ENCODE measurements at regions not wholly inside any gene's neighbourhood (a gene's known extent, or its start where the extent isn't known, plus 50 kb on each side); places are given as distances from the start of the nearest gene placed in this dataset.
A peak's percentile ranks its signal among the peaks of the same experiment; 100 is the strongest.

DNA sequence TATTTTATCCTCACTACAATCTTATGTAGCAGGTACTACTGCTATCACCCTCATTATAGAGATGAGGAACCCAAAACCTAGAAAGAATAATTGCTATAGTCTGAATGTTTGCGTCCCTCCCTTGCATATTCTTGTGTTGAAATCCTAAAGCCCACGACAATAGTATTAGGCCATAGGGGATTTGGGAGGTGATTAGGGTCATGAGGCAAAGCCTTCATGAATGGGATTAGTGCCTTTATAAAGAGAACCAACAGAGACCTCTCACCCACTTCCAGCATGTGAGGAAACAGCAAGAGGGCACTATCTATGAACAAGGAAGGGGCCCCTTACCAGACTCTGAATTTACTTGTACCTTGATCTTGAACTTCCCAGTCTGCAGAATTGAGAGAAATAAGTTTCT lies 500.3 kb upstream of the FAM98A start:
- Histone ChIP-seq H3K9me3 (replicated peaks) (no peaks in the 10 kb centered on the region), H3K27me3 (ENCODE audit: low read depth) (no peaks in the 10 kb centered on the region), H3K27ac (replicated peaks) (no peak overlapping the region), H3K36me3 (no peaks in the 10 kb centered on the region), H3K4me1 (no peaks in the 10 kb centered on the region), H3K4me3 (no peak overlapping the region)
- TF ChIP-seq, protein P1, sequence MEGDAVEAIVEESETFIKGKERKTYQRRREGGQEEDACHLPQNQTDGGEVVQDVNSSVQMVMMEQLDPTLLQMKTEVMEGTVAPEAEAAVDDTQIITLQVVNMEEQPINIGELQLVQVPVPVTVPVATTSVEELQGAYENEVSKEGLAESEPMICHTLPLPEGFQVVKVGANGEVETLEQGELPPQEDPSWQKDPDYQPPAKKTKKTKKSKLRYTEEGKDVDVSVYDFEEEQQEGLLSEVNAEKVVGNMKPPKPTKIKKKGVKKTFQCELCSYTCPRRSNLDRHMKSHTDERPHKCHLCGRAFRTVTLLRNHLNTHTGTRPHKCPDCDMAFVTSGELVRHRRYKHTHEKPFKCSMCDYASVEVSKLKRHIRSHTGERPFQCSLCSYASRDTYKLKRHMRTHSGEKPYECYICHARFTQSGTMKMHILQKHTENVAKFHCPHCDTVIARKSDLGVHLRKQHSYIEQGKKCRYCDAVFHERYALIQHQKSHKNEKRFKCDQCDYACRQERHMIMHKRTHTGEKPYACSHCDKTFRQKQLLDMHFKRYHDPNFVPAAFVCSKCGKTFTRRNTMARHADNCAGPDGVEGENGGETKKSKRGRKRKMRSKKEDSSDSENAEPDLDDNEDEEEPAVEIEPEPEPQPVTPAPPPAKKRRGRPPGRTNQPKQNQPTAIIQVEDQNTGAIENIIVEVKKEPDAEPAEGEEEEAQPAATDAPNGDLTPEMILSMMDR (IDR thresholded peaks at IDR 0.05; ENCODE audit: borderline replicate concordance), result no peak
- intact Hi-C loops (cut with micrococcal nuclease), result no loop called here
- no peak for DNase-seq

DNA sequence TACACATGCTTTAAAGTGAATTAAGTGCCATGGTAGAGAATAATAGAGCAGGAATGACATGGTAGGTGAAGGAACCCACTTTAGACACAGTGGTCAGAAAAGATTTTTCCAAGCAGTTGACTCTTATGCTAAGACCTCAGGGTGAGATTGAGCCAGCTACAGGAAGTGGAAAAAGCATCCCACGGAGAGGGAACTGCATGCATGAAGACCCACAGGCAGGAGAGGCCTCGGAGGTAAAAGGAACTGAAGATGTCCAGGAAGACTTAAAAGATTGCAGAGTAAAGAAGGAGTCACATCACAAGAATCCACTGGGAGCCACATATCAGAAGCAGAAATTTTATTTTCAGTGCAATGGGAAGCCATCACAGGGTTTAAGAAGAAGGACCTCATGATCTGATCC lies 499.2 kb upstream of the FAM98A start:
- no peak overlapping the region for H3K4me3 ChIP-seq
- no peak for DNase-seq
- no peak overlapping the region for H3K27ac ChIP-seq (replicated peaks)
- TF ChIP-seq, protein P1 (IDR thresholded peaks at IDR 0.05; ENCODE audit: borderline replicate concordance), result no peak
- no peaks in the 10 kb centered on the region for H3K4me1 ChIP-seq
- no peaks in the 10 kb centered on the region for H3K9me3 ChIP-seq (replicated peaks)
- no peaks in the 10 kb centered on the region for H3K27me3 ChIP-seq (ENCODE audit: low read depth)
- H3K36me3 ChIP-seq, result no peaks in the 10 kb centered on the region
- intact Hi-C loops (cut with micrococcal nuclease), result no loop called here

DNA sequence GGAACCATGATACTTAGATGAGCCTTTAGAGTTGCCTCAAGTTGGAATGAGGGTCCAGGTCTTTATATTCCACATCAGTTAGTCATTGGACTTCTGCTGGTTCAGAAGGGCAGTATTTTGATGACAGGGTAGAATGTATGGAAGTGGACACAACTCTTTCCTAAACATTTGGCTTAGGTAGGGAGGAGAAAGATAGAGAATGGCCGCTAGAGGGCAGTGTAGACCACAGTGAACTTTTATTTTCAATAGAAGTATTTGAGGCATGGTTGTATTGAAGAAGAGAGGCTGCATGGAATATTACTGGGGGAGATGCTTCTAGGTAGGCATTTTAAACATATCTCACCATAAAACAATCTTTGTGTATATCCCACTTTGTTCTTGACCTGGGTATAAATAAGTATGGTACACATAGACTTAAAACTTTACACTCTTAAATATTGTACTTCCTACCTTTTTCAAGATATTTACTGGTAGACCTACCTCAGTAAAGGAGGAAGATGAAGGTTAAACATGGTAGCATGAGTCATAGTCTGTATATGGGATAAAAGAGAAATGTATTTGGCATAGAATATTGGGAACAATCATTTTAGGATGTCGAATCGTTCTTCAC lies 497.6 kb upstream of the FAM98A start:
- no peaks in the 10 kb centered on the region for H3K4me1 ChIP-seq
- no peak for DNase-seq
- no peak overlapping the region for H3K27ac ChIP-seq (replicated peaks)
- TF ChIP-seq, protein P1 (IDR thresholded peaks at IDR 0.05; ENCODE audit: borderline replicate concordance), result peak; percentile 82
- no peaks in the 10 kb centered on the region for H3K27me3 ChIP-seq (ENCODE audit: low read depth)
- H3K36me3 ChIP-seq, result no peaks in the 10 kb centered on the region
- no peak overlapping the region for H3K4me3 ChIP-seq
- H3K9me3 ChIP-seq (replicated peaks), result no peaks in the 10 kb centered on the region
- intact Hi-C loops (cut with micrococcal nuclease), result no loop called here

DNA sequence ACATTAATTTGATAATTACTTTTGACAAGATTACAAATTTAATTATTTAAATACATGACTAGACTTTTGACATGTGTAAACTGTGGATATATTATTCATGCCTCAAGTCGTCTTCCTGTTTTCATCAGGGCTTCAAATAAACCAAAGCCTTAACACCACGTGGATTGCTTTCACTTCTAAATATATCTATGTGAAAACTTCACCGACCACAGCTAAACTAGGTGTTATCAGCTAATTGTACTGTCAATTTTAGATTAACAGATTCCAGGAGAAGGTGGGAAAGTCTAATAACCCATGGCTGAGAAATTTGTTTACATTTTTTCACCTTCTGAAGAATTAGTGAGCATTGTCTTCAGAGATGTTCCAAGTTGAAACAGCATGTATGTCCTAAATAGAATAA lies 494.7 kb upstream of the FAM98A start:
- Histone ChIP-seq H3K9me3 (replicated peaks) (no peaks in the 10 kb centered on the region), H3K36me3 (no peaks in the 10 kb centered on the region), H3K4me1 (no peaks in the 10 kb centered on the region), H3K27ac (replicated peaks) (no peak overlapping the region), H3K27me3 (ENCODE audit: low read depth) (no peaks in the 10 kb centered on the region), H3K4me3 (no peak overlapping the region)
- intact Hi-C loops (cut with micrococcal nuclease), result no loop called here
- DNase-seq, result no peak
- TF ChIP-seq, protein P1 (IDR thresholded peaks at IDR 0.05; ENCODE audit: borderline replicate concordance), result no peak

DNA sequence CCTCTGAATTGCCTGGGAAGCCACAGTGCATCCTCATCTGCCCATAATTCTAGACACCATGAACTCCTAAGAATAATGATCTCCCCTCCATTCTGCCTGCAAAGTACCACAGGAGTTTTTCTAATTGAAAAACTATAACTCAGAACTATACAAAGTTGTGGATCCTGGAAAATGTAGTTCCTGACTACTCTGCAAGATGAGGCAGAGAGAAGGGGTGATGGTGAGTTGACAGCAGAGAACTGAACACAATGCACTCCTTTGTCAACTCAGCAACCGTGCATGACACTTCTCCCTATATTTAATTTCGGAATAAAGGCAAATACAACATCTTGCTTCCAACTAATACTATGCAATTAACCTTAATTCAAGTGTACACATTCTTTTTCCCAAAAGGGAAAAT lies 471.1 kb upstream of the FAM98A start:
- H3K27me3 ChIP-seq (ENCODE audit: low read depth), result peaks cover 6% of the 10 kb centered on the region
- intact Hi-C loops (cut with micrococcal nuclease), result no loop called here
- H3K4me1 ChIP-seq, result no peaks in the 10 kb centered on the region
- H3K36me3 ChIP-seq, result no peaks in the 10 kb centered on the region
- TF ChIP-seq, protein P1 (IDR thresholded peaks at IDR 0.05; ENCODE audit: borderline replicate concordance), result no peak
- H3K9me3 ChIP-seq (replicated peaks), result no peaks in the 10 kb centered on the region
- DNase-seq, result no peak
- no peak overlapping the region for H3K27ac ChIP-seq (replicated peaks)
- H3K4me3 ChIP-seq, result no peak overlapping the region

All from left ventricle myocardium inferior (tissue), 1 donor.